PC-9 (cell line): ENCODE measurements at regions not wholly inside any gene's neighbourhood (a gene's known extent, or its start where the extent isn't known, plus 50 kb on each side); places are given as distances from the start of the nearest gene placed in this dataset.

Experiments
- BruUV-seq: library from RNA; stranded (reverse); fragments of 400-500 nt; replicated peaks from 2 replicates; lab custom pipeline; 2021; lab: Mats Ljungman, UMichigan
- CTCF ChIA-PET: fragments of 300-600 bp; sonication (Branson Sonifier 250); formaldehyde crosslinking; loops from one replicate; lab custom pipeline; 2022; ENCODE audit warnings: antibody characterized with exemption; lab: Charles Lee
- POLR2A ChIA-PET: fragments of 300-600 bp; sonication (Branson Sonifier 250); formaldehyde crosslinking; loops from one replicate; lab custom pipeline; 2022; ENCODE audit warnings: antibody characterized with exemption; ENCODE audit not compliant: unreplicated experiment; lab: Charles Lee
- DNase-seq, 2 experiments: peaks; one replicate each; pipeline versions ENCODE4 v3.0.0 to v3.0.0-alpha.2; 2015 to 2022; ENCODE audit warnings: mixed read lengths in 1 of 2
- H2AFZ ChIP-seq: fragments of 200-600 bp; sonication (generic); 2 replicates; pipeline ENCODE4 v1.8.1; 2017; ENCODE audit warnings: antibody characterized with exemption
- H3F3A ChIP-seq: fragments of 200-600 bp; sonication (generic); 2 replicates; pipeline ENCODE4 v1.8.1; 2017; ENCODE audit warnings: antibody characterized with exemption, mild to moderate bottlenecking, low read depth; ENCODE audit not compliant: insufficient read depth
- H3K27ac ChIP-seq: fragments of 200-600 bp; sonication (generic); 2 replicates; pipeline ENCODE4 v1.6.1; 2016; ENCODE audit warnings: mixed run types
- H3K27me3 ChIP-seq: fragments of 200-600 bp; sonication (generic); 2 replicates; pipeline ENCODE4 v1.6.1; 2016; ENCODE audit warnings: low read depth, mixed run types; ENCODE audit not compliant: insufficient read depth
- H3K36me3 ChIP-seq: fragments of 200-600 bp; sonication (generic); 2 replicates; pipeline ENCODE4 v1.6.1; 2016; ENCODE audit warnings: low read depth, mixed run types
- H3K4me1 ChIP-seq: fragments of 200-600 bp; sonication (generic); replicated peaks from 2 replicates; pipeline ENCODE4 v1.6.1; 2016; ENCODE audit warnings: mixed run types; ENCODE audit not compliant: insufficient read depth
- H3K4me2 ChIP-seq: fragments of 200-600 bp; sonication (generic); 2 replicates; pipeline ENCODE4 v1.6.1; 2017; ENCODE audit warnings: mixed run types
- H3K4me3 ChIP-seq: fragments of 200-600 bp; sonication (generic); 2 replicates; pipeline ENCODE4 v1.6.1; 2016; ENCODE audit warnings: mixed run types
- H3K79me2 ChIP-seq: fragments of 200-600 bp; sonication (generic); 2 replicates; pipeline ENCODE4 v1.6.1; 2017; ENCODE audit warnings: low read depth, mixed run types
- H3K9me2 ChIP-seq: fragments of 200-600 bp; sonication (generic); 2 replicates; pipeline ENCODE4 v1.8.1; 2017; ENCODE audit warnings: mild to moderate bottlenecking; ENCODE audit not compliant: insufficient read depth
- H3K9me3 ChIP-seq: fragments of 200-600 bp; sonication (generic); 2 replicates; pipeline ENCODE4 v1.8.1; 2016; ENCODE audit warnings: low read depth; ENCODE audit not compliant: insufficient read depth
- H4K20me1 ChIP-seq: fragments of 200-600 bp; sonication (generic); 2 replicates; pipeline ENCODE4 v1.8.1; 2017; ENCODE audit not compliant: insufficient read depth
- EZH2 ChIP-seq: fragments of 200-600 bp; sonication (generic); IDR thresholded peaks from 2 replicates; pipeline ENCODE4 v1.8.0; 2017; ENCODE audit warnings: antibody characterized with exemption, low read depth
- intact Hi-C: fragments of 100-400 bp; cut with micrococcal nuclease; formaldehyde crosslinking; loops from one replicate; pipeline ENCODE4 v1.10.0; 2022; ENCODE audit not compliant: unreplicated experiment
- TF ChIP-seq, protein P1 (sequence below): fragments of 200-600 bp; sonication (generic); conservative IDR thresholded peaks from 2 replicates; pipeline ENCODE4 v1.6.1; 2017; ENCODE audit warnings: mixed run types, antibody characterized with exemption, mild to moderate bottlenecking, moderate library complexity

DNA sequence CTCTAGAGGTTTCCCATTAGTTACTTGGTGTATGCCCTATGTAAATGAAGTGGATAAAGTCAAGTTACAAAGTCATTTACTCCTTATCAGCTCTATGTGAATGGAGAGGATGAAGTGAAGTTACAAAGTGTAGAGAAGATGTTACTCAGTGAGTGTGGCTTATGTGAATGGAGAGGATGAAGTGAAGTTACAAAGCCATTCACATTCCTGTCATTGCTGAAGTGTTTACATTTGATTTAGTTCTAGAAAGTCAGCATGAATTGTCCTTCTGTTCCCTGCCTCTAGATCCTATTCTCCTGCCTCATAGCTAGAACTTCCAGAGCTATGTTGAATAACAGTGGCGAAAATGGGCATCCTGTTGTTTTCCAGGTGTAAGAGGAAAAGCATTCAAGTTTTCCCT, 880.1 kb downstream of the DNAJB9 start:
- no TSS peak for BruUV-seq
- Histone ChIP-seq H3K79me2 (no peaks in the 10 kb centered on the region), H3K9me2 (no peaks in the 10 kb centered on the region; the same call in 1 of the 2 replicates), H3F3A (no peaks in the 10 kb centered on the region), H2AFZ (no peak overlapping the region), H3K9me3 (peaks cover 4% of the 10 kb centered on the region; the same call in 1 of the 2 replicates), H3K27me3 (no peaks in the 10 kb centered on the region), H3K4me2 (no peak overlapping the region), H3K36me3 (no peaks in the 10 kb centered on the region), H3K27ac (no peak overlapping the region), H4K20me1 (no peaks in the 10 kb centered on the region), H3K4me1 (no peaks in the 10 kb centered on the region), H3K4me3 (no peak overlapping the region)
- no peak for DNase-seq
- ChIA-PET CTCF (no interaction called here), POLR2A (interaction anchor here (0.6 kb wide), 1 partner anchor 1748 kb away, joined by 5 read pairs; no protein-coding TSS in a partner anchor)
- intact Hi-C loops, result no loop called here
- TF ChIP-seq, protein P1, sequence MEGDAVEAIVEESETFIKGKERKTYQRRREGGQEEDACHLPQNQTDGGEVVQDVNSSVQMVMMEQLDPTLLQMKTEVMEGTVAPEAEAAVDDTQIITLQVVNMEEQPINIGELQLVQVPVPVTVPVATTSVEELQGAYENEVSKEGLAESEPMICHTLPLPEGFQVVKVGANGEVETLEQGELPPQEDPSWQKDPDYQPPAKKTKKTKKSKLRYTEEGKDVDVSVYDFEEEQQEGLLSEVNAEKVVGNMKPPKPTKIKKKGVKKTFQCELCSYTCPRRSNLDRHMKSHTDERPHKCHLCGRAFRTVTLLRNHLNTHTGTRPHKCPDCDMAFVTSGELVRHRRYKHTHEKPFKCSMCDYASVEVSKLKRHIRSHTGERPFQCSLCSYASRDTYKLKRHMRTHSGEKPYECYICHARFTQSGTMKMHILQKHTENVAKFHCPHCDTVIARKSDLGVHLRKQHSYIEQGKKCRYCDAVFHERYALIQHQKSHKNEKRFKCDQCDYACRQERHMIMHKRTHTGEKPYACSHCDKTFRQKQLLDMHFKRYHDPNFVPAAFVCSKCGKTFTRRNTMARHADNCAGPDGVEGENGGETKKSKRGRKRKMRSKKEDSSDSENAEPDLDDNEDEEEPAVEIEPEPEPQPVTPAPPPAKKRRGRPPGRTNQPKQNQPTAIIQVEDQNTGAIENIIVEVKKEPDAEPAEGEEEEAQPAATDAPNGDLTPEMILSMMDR, result no peak
- no peak for TF ChIP-seq EZH2

- H3K9me2 ChIP-seq, result no peaks in the 10 kb centered on the region; the same call in 1 of the 2 replicates
- no peaks in the 10 kb centered on the region for H3K27me3 ChIP-seq
- H3K4me3 ChIP-seq, result no peak overlapping the region
- CTCF ChIA-PET, result no interaction called here
- H3K4me1 ChIP-seq, result no peaks in the 10 kb centered on the region
- no peaks in the 10 kb centered on the region for H3K36me3 ChIP-seq
- no TSS peak for BruUV-seq
- no peak for TF ChIP-seq EZH2
- TF ChIP-seq, protein P1, result no peak
- peaks cover 4% of the 10 kb centered on the region; the same call in 1 of the 2 replicates for H3K9me3 ChIP-seq
- H3F3A ChIP-seq, result no peaks in the 10 kb centered on the region
- no peaks in the 10 kb centered on the region for H4K20me1 ChIP-seq
- no peak overlapping the region for H3K4me2 ChIP-seq
- H2AFZ ChIP-seq, result no peak overlapping the region
- no peaks in the 10 kb centered on the region for H3K79me2 ChIP-seq
- intact Hi-C loops, result no loop called here
- DNase-seq, result no peak
- H3K27ac ChIP-seq, result no peak overlapping the region
- POLR2A ChIA-PET, result no interaction called here
These were observed 886.4 kb downstream of the DNAJB9 start for GRCh38 chr7:109456116-109456515.

GRCh38 chr7:109460296-109460695, 890.6 kb downstream of the DNAJB9 start:
- H3K4me1 ChIP-seq, result no peaks in the 10 kb centered on the region
- TF ChIP-seq, protein P1, result no peak
- no peak for TF ChIP-seq EZH2
- H3K9me2 ChIP-seq, result no peaks in the 10 kb centered on the region
- no peak overlapping the region for H3K4me3 ChIP-seq
- no peaks in the 10 kb centered on the region for H3K36me3 ChIP-seq
- no peaks in the 10 kb centered on the region for H3K79me2 ChIP-seq
- no TSS peak for BruUV-seq
- ChIA-PET POLR2A (no interaction called here), CTCF (no interaction called here)
- H4K20me1 ChIP-seq, result no peaks in the 10 kb centered on the region
- no peaks in the 10 kb centered on the region for H3K27me3 ChIP-seq
- H3K27ac ChIP-seq, result no peak overlapping the region
- H3K9me3 ChIP-seq, result no peaks in the 10 kb centered on the region
- intact Hi-C loops, result no loop called here
- no peak overlapping the region for H3K4me2 ChIP-seq
- H2AFZ ChIP-seq, result no peak overlapping the region
- no peaks in the 10 kb centered on the region for H3F3A ChIP-seq
- DNase-seq, result no peak
